ENCODE measurements at regions not wholly inside any gene's neighbourhood (a gene's known extent, or its start where the extent isn't known, plus 50 kb on each side); places are given as distances from the start of the nearest gene placed in this dataset.

DNA sequence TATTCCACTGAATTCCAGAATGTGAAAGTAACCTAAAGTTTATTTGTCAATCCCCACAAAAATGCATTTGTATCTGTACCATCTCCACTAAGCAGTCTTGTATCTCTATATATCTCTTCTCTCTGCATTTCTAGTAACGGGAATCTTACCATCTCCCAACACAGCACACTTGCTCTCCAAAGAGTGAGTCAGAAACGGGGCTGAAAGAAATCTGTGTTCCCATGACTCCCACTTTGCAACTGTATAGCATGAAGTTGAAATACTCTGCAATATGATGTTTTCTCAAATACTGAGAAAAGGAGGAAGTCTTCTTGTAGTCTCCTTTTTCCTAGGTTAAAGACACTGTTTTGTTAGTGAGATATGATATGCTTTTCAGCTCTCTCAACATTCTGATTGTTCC is 848.8 kb upstream of the ACO1 start:
- no peak for ATAC-seq
- intact Hi-C loops (cut with DNase I) = no loop called here
- Histone ChIP-seq H3K9me3 (no peaks in the 10 kb centered on the region), H3K4me1 (no peaks in the 10 kb centered on the region), H3K27me3 (no peaks in the 10 kb centered on the region), H3K4me3 (no peak overlapping the region), H3K36me3 (no peaks in the 10 kb centered on the region), H3K27ac (no peak overlapping the region)
- DNase-seq = no peak
- TF ChIP-seq, protein P1, sequence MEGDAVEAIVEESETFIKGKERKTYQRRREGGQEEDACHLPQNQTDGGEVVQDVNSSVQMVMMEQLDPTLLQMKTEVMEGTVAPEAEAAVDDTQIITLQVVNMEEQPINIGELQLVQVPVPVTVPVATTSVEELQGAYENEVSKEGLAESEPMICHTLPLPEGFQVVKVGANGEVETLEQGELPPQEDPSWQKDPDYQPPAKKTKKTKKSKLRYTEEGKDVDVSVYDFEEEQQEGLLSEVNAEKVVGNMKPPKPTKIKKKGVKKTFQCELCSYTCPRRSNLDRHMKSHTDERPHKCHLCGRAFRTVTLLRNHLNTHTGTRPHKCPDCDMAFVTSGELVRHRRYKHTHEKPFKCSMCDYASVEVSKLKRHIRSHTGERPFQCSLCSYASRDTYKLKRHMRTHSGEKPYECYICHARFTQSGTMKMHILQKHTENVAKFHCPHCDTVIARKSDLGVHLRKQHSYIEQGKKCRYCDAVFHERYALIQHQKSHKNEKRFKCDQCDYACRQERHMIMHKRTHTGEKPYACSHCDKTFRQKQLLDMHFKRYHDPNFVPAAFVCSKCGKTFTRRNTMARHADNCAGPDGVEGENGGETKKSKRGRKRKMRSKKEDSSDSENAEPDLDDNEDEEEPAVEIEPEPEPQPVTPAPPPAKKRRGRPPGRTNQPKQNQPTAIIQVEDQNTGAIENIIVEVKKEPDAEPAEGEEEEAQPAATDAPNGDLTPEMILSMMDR (IDR thresholded peaks at IDR 0.05) = no peak

DNA sequence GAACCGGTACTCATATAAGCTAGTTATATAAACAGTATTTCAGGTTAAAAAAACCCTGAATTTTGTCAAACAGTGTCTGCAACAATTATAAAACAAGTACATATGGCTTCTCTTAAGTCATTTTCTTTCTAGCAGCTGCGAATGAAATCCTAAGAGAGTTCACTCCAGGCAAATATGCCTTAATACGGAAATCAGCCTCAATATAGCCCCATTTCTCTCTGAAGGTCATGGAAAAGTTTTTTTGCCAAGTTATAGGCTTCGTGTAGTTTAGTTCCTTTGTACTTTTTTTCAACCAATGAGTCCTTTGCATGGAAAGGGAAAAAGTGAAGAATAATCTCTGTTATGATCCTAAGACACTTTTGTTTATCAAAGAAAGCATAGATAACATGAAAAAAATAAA is 848.0 kb upstream of the ACO1 start:
- Histone ChIP-seq H3K9me3 (no peaks in the 10 kb centered on the region), H3K4me1 (no peaks in the 10 kb centered on the region), H3K36me3 (no peaks in the 10 kb centered on the region), H3K27me3 (no peaks in the 10 kb centered on the region), H3K4me3 (no peak overlapping the region), H3K27ac (no peak overlapping the region)
- intact Hi-C loops (cut with DNase I) = no loop called here
- DNase-seq = no peak
- TF ChIP-seq, protein P1 (IDR thresholded peaks at IDR 0.05) = no peak
- ATAC-seq = no peak

DNA sequence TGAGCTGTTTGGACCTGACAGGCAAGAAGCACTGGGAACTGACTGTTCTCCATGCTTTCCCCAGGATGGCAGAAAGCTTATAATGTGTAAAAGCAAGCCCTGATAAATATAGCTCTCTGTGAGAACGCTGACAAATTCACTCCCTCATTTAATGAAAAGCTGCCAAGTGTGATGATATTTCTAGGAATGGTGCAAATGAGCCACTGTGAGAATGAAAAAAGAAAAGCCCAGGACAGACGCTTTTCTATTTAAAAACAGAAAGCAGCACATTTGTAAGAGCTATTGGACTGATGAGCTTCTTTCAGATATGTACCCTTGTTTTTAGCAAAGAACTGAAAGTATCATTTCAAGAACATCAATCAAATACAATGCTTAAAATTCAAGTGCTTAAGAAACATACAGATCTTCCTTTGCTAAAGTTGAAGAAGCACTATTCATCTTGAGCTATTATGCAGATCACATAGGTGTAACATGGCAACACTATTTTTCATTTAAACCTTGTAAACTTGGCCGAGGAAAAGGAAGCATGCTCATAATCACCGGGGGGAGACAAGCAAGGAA is 842.6 kb upstream of the ACO1 start:
- Histone ChIP-seq H3K4me3 (no peak overlapping the region), H3K4me1 (no peaks in the 10 kb centered on the region), H3K36me3 (no peaks in the 10 kb centered on the region), H3K9me3 (no peaks in the 10 kb centered on the region), H3K27me3 (no peaks in the 10 kb centered on the region), H3K27ac (peak overlapping the region; percentile 20)
- intact Hi-C loops (cut with DNase I) = no loop called here
- ATAC-seq (no peak), DNase-seq (no peak)
- TF ChIP-seq, protein P1 (IDR thresholded peaks at IDR 0.05) = no peak

DNA sequence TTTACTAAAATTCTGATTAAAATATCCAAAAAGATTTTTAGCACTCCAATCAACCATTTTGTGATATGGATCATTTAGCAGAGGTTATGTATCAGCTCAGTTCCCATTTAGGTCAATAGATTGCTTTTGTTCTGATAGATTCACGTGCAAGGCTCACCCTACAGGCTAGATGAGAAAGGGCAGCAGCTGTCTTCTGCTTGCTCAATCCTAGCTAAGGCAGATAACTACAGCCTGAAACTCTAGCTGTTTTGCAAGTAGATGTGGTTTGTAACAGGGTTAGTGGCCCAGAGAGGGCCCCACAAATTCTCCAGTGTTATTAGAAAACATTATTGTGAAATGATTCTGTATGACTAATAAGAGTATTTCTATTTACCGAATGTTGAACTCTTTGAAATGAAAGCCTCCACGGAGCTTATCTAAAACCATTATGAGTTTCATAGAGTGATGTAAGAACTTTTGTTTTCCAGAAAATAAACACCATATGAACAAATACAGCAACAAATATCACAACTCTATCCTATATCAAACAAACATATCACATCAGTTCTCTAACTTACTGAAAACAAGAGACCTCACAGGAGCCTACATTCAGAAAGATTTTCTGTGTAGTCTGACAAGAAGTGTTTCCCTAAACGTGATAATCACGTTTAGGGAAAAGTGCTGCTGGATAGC is 841.9 kb upstream of the ACO1 start:
- Histone ChIP-seq H3K36me3 (no peaks in the 10 kb centered on the region), H3K4me1 (no peaks in the 10 kb centered on the region), H3K9me3 (no peaks in the 10 kb centered on the region), H3K4me3 (peak overlapping the region; percentile 4), H3K27me3 (no peaks in the 10 kb centered on the region), H3K27ac (peak overlapping the region; percentile 20)
- no peak for DNase-seq
- TF ChIP-seq, protein P1 (IDR thresholded peaks at IDR 0.05) = peak; percentile 49
- intact Hi-C loops (cut with DNase I) = no loop called here
- peak; percentile 70 for ATAC-seq

DNA sequence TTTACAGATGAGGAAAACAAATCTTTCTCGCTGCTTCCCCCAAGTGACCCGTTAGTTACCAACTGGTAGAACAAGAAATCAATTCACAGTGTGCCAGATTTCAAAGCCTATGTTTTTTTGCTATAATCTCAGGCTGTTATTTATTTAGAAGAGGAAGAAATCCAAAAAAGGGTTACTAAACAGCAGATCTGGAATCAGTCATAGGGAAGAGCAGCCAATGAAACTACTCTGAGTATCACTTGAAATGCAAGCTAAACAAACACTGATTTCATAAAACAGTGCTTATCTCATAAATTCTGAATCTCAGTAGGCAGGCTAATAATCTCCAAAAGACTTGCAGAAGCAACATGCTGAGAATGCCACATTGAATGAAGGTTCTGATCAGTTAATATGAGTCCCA is 829.5 kb upstream of the ACO1 start:
- DNase-seq = no peak
- TF ChIP-seq, protein P1 (IDR thresholded peaks at IDR 0.05) = no peak
- no peaks in the 10 kb centered on the region for H3K9me3 ChIP-seq

More for the DNA sequence above, 829.5 kb upstream of the ACO1 start:
- Histone ChIP-seq H3K27me3 (no peaks in the 10 kb centered on the region), H3K4me1 (no peaks in the 10 kb centered on the region), H3K27ac (no peak overlapping the region), H3K36me3 (no peaks in the 10 kb centered on the region), H3K4me3 (no peak overlapping the region)
- no peak for ATAC-seq
- intact Hi-C loops (cut with DNase I) = no loop called here
